ENCODE measurements at regions not wholly inside any gene's neighbourhood (a gene's known extent, or its start where the extent isn't known, plus 50 kb on each side); places are given as distances from the start of the nearest gene placed in this dataset.

GRCh38 chr19:27671876-27672275 is 1541.1 kb downstream of the UQCRFS1 start:
- no peaks in the 10 kb centered on the region for H3K36me3 Mint-ChIP-seq
- Histone ChIP-seq H3K36me3 (ENCODE audit: control insufficient read depth, insufficient read depth, low read length) (no peaks in the 10 kb centered on the region), H3K27ac (ENCODE audit: insufficient read depth, low read length, poor library complexity, severe bottlenecking) (no peak overlapping the region), H3K4me3 (ENCODE audit: low read depth, low read length) (no peak overlapping the region), H3K4me1 (ENCODE audit: control insufficient read depth, insufficient read depth, low read length, poor library complexity, severe bottlenecking) (no peaks in the 10 kb centered on the region), H3K27me3 (ENCODE audit: control insufficient read depth, insufficient read depth, low read length) (no peaks in the 10 kb centered on the region), H3K9me3 (ENCODE audit: control insufficient read depth in 2 of 2, low read length in 2 of 2) (peaks cover 4 to 66% of the 10 kb centered on the region in 2 experiments)
- H3K27ac Mint-ChIP-seq = no peak overlapping the region
- no peak for DNase-seq
- H3K27me3 Mint-ChIP-seq = no peaks in the 10 kb centered on the region
- H3K9me3 Mint-ChIP-seq = peaks cover 0 to 40% (median 11%) of the 10 kb centered on the region in 7 donors
- no peak for ATAC-seq (ENCODE audit: low read depth in 2 of 2)
- no peaks in the 10 kb centered on the region for H3K4me1 Mint-ChIP-seq
- H3K4me3 Mint-ChIP-seq = no peak overlapping the region

DNA sequence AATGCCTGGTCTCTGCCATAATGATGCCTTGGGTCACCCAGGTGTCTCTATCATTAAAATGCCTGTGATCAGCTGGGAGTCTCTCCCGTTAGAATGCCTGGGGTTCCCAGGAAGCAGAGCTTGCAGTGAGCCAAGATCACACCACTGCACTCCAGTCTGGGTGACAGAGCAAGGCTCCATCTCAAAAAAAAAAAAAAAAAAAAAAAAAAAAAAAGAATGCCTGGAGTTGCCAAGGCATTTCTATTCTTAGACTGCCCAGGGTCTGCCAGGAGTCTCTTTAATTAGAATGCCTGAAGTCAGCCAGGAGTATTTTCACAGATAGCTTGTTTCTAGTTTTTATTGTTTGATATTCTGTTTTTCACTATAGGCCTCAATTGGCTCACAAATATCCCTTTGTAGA is 1552.5 kb downstream of the UQCRFS1 start:
- no peaks in the 10 kb centered on the region for H3K36me3 ChIP-seq (ENCODE audit: control insufficient read depth, insufficient read depth, low read length)
- no peaks in the 10 kb centered on the region for H3K27me3 ChIP-seq (ENCODE audit: control insufficient read depth, insufficient read depth, low read length)
- DNase-seq (no peak), ATAC-seq (ENCODE audit: low read depth in 2 of 2) (no peak)
- no peak overlapping the region for H3K27ac Mint-ChIP-seq
- H3K4me3 Mint-ChIP-seq = no peak overlapping the region
- H3K4me3 ChIP-seq (ENCODE audit: low read depth, low read length) = no peak overlapping the region
- H3K4me1 ChIP-seq (ENCODE audit: control insufficient read depth, insufficient read depth, low read length, poor library complexity, severe bottlenecking) = no peaks in the 10 kb centered on the region
- H3K36me3 Mint-ChIP-seq = no peaks in the 10 kb centered on the region
- H3K4me1 Mint-ChIP-seq = no peaks in the 10 kb centered on the region
- H3K9me3 Mint-ChIP-seq = peaks cover 1 to 56% (median 15%) of the 10 kb centered on the region in 7 donors
- H3K9me3 ChIP-seq (ENCODE audit: control insufficient read depth in 2 of 2, low read length in 2 of 2) = peaks cover 17 to 63% of the 10 kb centered on the region in 2 experiments
- no peak overlapping the region for H3K27ac ChIP-seq (ENCODE audit: insufficient read depth, low read length, poor library complexity, severe bottlenecking)
- H3K27me3 Mint-ChIP-seq = no peaks in the 10 kb centered on the region

DNA sequence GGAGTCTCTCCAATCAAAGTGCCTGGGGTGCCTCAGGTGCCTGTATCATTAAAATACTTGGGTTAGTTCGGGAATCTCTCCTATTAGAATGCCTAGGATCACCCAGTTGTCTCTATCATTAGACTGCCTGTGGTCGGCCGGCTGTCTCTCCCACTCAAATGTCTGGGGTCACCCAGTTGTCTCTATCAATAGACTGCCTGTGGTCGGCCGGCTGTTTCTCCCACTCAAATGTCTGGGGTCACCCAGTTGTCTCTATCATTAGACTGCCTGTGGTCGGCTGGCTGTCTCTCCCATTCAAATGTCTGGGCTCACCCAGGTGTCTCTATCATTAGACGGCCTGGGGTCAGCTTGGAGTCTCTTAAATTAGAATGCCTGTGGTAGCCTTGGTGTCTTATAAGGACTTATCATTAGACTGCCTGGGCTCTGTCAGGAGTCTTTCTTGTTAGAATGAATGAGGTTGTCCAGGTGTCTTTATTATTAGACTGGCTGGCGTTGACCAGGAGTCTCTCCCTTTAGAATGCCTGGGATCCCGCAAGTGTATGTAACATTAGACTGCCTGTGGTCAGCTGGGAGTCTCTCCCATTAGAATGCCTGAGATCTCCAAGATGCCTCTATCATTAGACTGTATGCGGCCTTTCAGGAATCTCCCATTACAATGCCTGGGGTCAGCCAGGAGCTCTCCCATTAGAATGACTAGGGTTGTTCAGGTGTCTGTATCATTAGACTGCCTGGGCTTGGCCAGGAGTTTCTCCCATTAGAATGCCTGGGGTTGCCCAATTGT is 1555.5 kb downstream of the UQCRFS1 start:
- Histone ChIP-seq H3K9me3 (ENCODE audit: control insufficient read depth in 2 of 2, low read length in 2 of 2) (peaks cover 14 to 77% of the 10 kb centered on the region in 2 experiments), H3K27me3 (ENCODE audit: control insufficient read depth, insufficient read depth, low read length) (no peaks in the 10 kb centered on the region), H3K4me1 (ENCODE audit: control insufficient read depth, insufficient read depth, low read length, poor library complexity, severe bottlenecking) (no peaks in the 10 kb centered on the region), H3K27ac (ENCODE audit: insufficient read depth, low read length, poor library complexity, severe bottlenecking) (no peak overlapping the region), H3K4me3 (ENCODE audit: low read depth, low read length) (no peak overlapping the region), H3K36me3 (ENCODE audit: control insufficient read depth, insufficient read depth, low read length) (no peaks in the 10 kb centered on the region)
- ATAC-seq (ENCODE audit: low read depth in 2 of 2) (no peak), DNase-seq (no peak)
- H3K36me3 Mint-ChIP-seq = no peaks in the 10 kb centered on the region
- no peak overlapping the region for H3K4me3 Mint-ChIP-seq
- no peaks in the 10 kb centered on the region for H3K4me1 Mint-ChIP-seq
- H3K27me3 Mint-ChIP-seq = no peaks in the 10 kb centered on the region
- peak overlapping the region in 1 of 3 donors; percentile 6 for H3K27ac Mint-ChIP-seq
- peaks cover 4 to 73% (median 26%) of the 10 kb centered on the region in 7 donors for H3K9me3 Mint-ChIP-seq

DNA sequence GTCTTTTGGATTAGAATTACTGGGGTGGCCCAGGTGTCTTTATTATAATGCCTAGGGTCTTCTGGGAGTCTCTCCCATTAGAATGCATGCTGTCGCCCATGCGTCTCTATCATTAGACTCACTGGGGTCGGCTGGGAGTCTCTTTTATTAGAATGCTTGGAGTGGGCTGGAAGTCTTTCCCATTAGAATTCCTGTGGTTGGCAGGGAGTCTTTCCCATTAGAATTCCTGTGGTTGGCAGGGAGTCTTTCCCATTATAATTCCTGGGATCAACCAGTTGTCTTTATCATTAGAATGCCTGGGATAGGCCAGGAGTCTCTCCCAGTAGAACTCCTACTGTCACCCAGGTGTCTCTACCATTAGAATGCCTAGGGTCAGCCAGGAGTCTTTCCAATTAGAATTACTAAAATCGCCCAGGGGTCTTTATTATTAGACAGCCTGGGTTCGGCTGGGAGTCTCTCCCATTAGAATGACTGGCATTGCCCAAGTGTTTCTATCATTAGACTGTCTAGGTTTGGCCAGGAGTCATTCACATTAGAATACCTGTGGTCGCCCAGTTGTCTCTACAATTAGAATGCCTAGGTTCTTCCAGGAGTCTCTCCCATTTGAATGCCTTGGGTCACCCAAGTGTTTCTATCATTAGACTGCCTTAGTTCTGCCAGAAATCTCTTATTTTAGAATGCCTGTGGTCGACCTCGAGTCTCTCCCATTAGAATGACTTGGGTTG is 1558.5 kb downstream of the UQCRFS1 start:
- H3K4me1 Mint-ChIP-seq = no peaks in the 10 kb centered on the region
- DNase-seq (no peak), ATAC-seq (ENCODE audit: low read depth in 2 of 2) (no peak)
- H3K27ac ChIP-seq (ENCODE audit: insufficient read depth, low read length, poor library complexity, severe bottlenecking) = no peak overlapping the region
- H3K4me1 ChIP-seq (ENCODE audit: control insufficient read depth, insufficient read depth, low read length, poor library complexity, severe bottlenecking) = no peaks in the 10 kb centered on the region
- H3K27ac Mint-ChIP-seq = no peak overlapping the region
- H3K4me3 Mint-ChIP-seq = no peak overlapping the region
- peaks cover 15 to 87% of the 10 kb centered on the region in 2 experiments for H3K9me3 ChIP-seq (ENCODE audit: control insufficient read depth in 2 of 2, low read length in 2 of 2)
- peaks cover 2 to 87% (median 24%) of the 10 kb centered on the region in 7 donors for H3K9me3 Mint-ChIP-seq
- no peak overlapping the region for H3K4me3 ChIP-seq (ENCODE audit: low read depth, low read length)
- H3K36me3 ChIP-seq (ENCODE audit: control insufficient read depth, insufficient read depth, low read length) = no peaks in the 10 kb centered on the region
- H3K27me3 ChIP-seq (ENCODE audit: control insufficient read depth, insufficient read depth, low read length) = no peaks in the 10 kb centered on the region
- no peaks in the 10 kb centered on the region for H3K27me3 Mint-ChIP-seq
- no peaks in the 10 kb centered on the region for H3K36me3 Mint-ChIP-seq

GRCh38 chr19:27652796-27653195 is 1560.2 kb downstream of the UQCRFS1 start:
- no peaks in the 10 kb centered on the region for H3K4me1 Mint-ChIP-seq
- no peak overlapping the region for H3K4me3 ChIP-seq (ENCODE audit: low read depth, low read length)
- no peaks in the 10 kb centered on the region for H3K4me1 ChIP-seq (ENCODE audit: control insufficient read depth, insufficient read depth, low read length, poor library complexity, severe bottlenecking)
- no peak overlapping the region for H3K4me3 Mint-ChIP-seq
- no peaks in the 10 kb centered on the region for H3K27me3 ChIP-seq (ENCODE audit: control insufficient read depth, insufficient read depth, low read length)
- DNase-seq (no peak), ATAC-seq (ENCODE audit: low read depth in 2 of 2) (no peak)
- H3K36me3 Mint-ChIP-seq = no peaks in the 10 kb centered on the region
- no peak overlapping the region for H3K27ac ChIP-seq (ENCODE audit: insufficient read depth, low read length, poor library complexity, severe bottlenecking)
- H3K36me3 ChIP-seq (ENCODE audit: control insufficient read depth, insufficient read depth, low read length) = no peaks in the 10 kb centered on the region
- H3K9me3 ChIP-seq (ENCODE audit: control insufficient read depth in 2 of 2, low read length in 2 of 2) = peaks cover 7 to 82% of the 10 kb centered on the region in 2 experiments
- no peaks in the 10 kb centered on the region for H3K27me3 Mint-ChIP-seq
- H3K9me3 Mint-ChIP-seq = peaks cover 2 to 85% (median 28%) of the 10 kb centered on the region in 7 donors
- H3K27ac Mint-ChIP-seq = peak overlapping the region in 1 of 3 donors; percentile 32

- no peaks in the 10 kb centered on the region for H3K27me3 ChIP-seq (ENCODE audit: control insufficient read depth, insufficient read depth, low read length)
- no peaks in the 10 kb centered on the region for H3K4me1 ChIP-seq (ENCODE audit: control insufficient read depth, insufficient read depth, low read length, poor library complexity, severe bottlenecking)
- Mint-ChIP-seq H3K36me3 (no peaks in the 10 kb centered on the region), H3K4me3 (no peak overlapping the region), H3K27me3 (no peaks in the 10 kb centered on the region), H3K27ac (no peak overlapping the region), H3K4me1 (no peaks in the 10 kb centered on the region), H3K9me3 (peaks cover 2 to 81% (median 24%) of the 10 kb centered on the region in 7 donors)
- no peaks in the 10 kb centered on the region for H3K36me3 ChIP-seq (ENCODE audit: control insufficient read depth, insufficient read depth, low read length)
- DNase-seq = no peak
- H3K27ac ChIP-seq (ENCODE audit: insufficient read depth, low read length, poor library complexity, severe bottlenecking) = no peak overlapping the region
- no peak overlapping the region for H3K4me3 ChIP-seq (ENCODE audit: low read depth, low read length)
- no peak for ATAC-seq (ENCODE audit: low read depth in 2 of 2)
- peaks cover 6 to 81% of the 10 kb centered on the region in 2 experiments for H3K9me3 ChIP-seq (ENCODE audit: control insufficient read depth in 2 of 2, low read length in 2 of 2)
These were observed 1560.7 kb downstream of the UQCRFS1 start for GRCh38 chr19:27652281-27652680.

DNA sequence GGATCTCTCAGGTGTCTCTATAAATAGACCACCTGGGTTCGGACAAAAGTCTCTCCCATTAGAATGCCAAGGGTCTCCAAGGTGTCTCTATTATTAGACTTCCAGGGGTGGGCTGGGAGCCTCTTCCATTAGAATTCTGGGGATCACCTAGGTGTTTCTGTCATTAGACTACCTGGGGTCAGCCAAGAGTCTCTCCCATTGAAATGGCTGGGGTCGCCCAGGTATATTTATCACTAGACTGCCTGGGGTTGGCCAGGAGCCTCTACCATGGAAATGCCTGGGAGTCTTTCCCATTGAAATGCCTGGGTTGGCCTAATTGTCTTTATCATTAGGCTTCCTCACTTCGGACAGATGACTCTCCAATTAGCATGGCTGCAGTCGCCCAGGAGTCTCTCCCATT is 1565.5 kb downstream of the UQCRFS1 start:
- no peak for ATAC-seq (ENCODE audit: low read depth in 2 of 2)
- no peaks in the 10 kb centered on the region for H3K4me1 Mint-ChIP-seq
- H3K9me3 Mint-ChIP-seq = peaks cover 0 to 45% (median 13%) of the 10 kb centered on the region in 7 donors
- H3K4me1 ChIP-seq (ENCODE audit: control insufficient read depth, insufficient read depth, low read length, poor library complexity, severe bottlenecking) = no peaks in the 10 kb centered on the region
- peaks cover 4 to 54% of the 10 kb centered on the region in 2 experiments for H3K9me3 ChIP-seq (ENCODE audit: control insufficient read depth in 2 of 2, low read length in 2 of 2)
- no peak for DNase-seq
- no peak overlapping the region for H3K27ac ChIP-seq (ENCODE audit: insufficient read depth, low read length, poor library complexity, severe bottlenecking)
- H3K27me3 Mint-ChIP-seq = no peaks in the 10 kb centered on the region
- no peaks in the 10 kb centered on the region for H3K36me3 ChIP-seq (ENCODE audit: control insufficient read depth, insufficient read depth, low read length)
- H3K27me3 ChIP-seq (ENCODE audit: control insufficient read depth, insufficient read depth, low read length) = no peaks in the 10 kb centered on the region
- H3K4me3 Mint-ChIP-seq = no peak overlapping the region
- no peaks in the 10 kb centered on the region for H3K36me3 Mint-ChIP-seq
- no peak overlapping the region for H3K27ac Mint-ChIP-seq
- H3K4me3 ChIP-seq (ENCODE audit: low read depth, low read length) = no peak overlapping the region

Data from CD4-positive, CD25-positive, alpha-beta regulatory T cell (primary cell).